Activated T-helper 2 cell treated with anti-CD3 and anti-CD28 coated beads, Interferon-gamma antibody, Interleukin-2, Interleukin-4, amounts not matched to agents 10 μg/mL and 5 μg/mL and 100 μg/mL, durations not matched to agents 14 hours and 24 hours and 36 hours (primary cell): ENCODE measurements at regions not wholly inside any gene's neighbourhood (a gene's known extent, or its start where the extent isn't known, plus 50 kb on each side); places are given as distances from the start of the nearest gene placed in this dataset.
"Not testable (repeated sequence)": the region's sequence is repeated elsewhere in the genome, so short reads cannot be mapped to it uniquely, and the experiment has no call there.

Experiments
- DNase-seq: peaks from one replicate; pipeline ENCODE4 v3.0.0; 2021; ENCODE audit warnings: low spot score
- H3K27ac Mint-ChIP-seq: one replicate; pipeline ENCODE4 v1.8.0; 2021; ENCODE audit warnings: mixed read lengths
- H3K27me3 Mint-ChIP-seq: one replicate; pipeline ENCODE4 v1.8.0; 2021; ENCODE audit warnings: low read depth, mixed read lengths
- H3K36me3 Mint-ChIP-seq: one replicate; pipeline ENCODE4 v1.8.0; 2021; ENCODE audit warnings: low read depth, mixed read lengths
- H3K4me1 Mint-ChIP-seq: one replicate; pipeline ENCODE4 v1.8.0; 2021; ENCODE audit warnings: low read depth, mixed read lengths
- H3K4me3 Mint-ChIP-seq: one replicate; pipeline ENCODE4 v1.8.0; 2021; ENCODE audit warnings: low read depth, mild to moderate bottlenecking, moderate library complexity, mixed read lengths
- H3K9me3 Mint-ChIP-seq: one replicate; pipeline ENCODE4 v1.8.0; 2021; ENCODE audit warnings: mixed read lengths
- intact Hi-C: fragments of 100-400 bp; cut with micrococcal nuclease; formaldehyde crosslinking; loops from one replicate; pipeline ENCODE4 v1.15.1; 2023

GRCh38 chr9:124116683-124117363, 105.3 kb downstream of the LHX2 start:
- Mint-ChIP-seq H3K4me1 (no peaks in the 10 kb centered on the region), H3K9me3 (peaks cover 5% of the 10 kb centered on the region), H3K36me3 (no peaks in the 10 kb centered on the region), H3K27ac (no peak overlapping the region), H3K27me3 (peaks cover 9% of the 10 kb centered on the region), H3K4me3 (no peak overlapping the region)
- DNase-seq: no peak
- intact Hi-C loops: no loop called here

DNA sequence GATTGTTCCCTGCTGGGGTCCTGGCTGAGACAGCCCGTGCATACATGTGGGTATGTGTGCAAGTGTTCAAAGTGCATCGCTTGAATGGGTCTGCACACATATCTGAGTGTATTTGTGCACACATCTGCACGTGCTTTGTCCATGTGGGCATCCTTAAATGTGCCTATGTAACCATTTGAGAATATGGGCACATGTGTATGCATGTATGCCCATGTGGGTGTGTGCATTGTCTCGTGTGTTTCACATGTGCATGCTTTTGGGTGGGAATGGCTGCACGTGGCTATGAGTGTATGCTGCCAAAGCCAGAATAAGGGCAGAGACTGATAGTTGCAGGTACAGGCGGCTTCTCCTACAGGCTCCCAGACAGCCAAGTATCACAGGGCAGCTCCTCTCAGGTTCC, 107.3 kb downstream of the LHX2 start:
- H3K27ac Mint-ChIP-seq: no peak overlapping the region
- H3K4me1 Mint-ChIP-seq: no peaks in the 10 kb centered on the region
- H3K9me3 Mint-ChIP-seq: peaks cover 5% of the 10 kb centered on the region
- H3K36me3 Mint-ChIP-seq: no peaks in the 10 kb centered on the region
- H3K4me3 Mint-ChIP-seq: no peak overlapping the region
- peaks cover 9% of the 10 kb centered on the region for H3K27me3 Mint-ChIP-seq
- DNase-seq: no peak
- intact Hi-C loops: no loop called here

GRCh38 chr9:124120272-124120671, 108.7 kb downstream of the LHX2 start:
- no peak for DNase-seq
- Mint-ChIP-seq H3K9me3 (peaks cover 5% of the 10 kb centered on the region), H3K4me1 (no peaks in the 10 kb centered on the region), H3K36me3 (no peaks in the 10 kb centered on the region), H3K27ac (no peak overlapping the region), H3K4me3 (no peak overlapping the region), H3K27me3 (peaks cover 9% of the 10 kb centered on the region)
- intact Hi-C loops: no loop called here

DNA sequence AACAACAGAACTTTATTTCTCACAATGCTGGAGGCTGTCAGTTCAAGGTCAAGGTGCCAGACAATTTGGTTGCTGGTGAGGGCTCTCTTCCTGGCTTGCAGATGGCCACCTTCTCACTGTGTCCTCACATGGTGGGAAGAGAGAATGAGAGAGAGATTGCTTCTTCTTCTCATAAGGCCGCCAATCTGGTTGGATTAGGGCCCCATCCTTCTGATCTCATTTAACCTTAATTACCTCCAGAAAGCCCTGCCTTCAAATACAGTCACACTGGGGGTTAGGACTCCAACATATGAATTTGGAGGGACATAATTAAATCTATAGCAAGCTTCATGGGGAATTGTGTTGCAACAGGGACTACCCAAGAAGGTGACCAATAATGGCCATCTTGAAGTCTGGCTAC, 110.2 kb downstream of the LHX2 start:
- DNase-seq: no peak
- no peak overlapping the region for H3K27ac Mint-ChIP-seq
- H3K9me3 Mint-ChIP-seq: peaks cover 4% of the 10 kb centered on the region
- H3K4me3 Mint-ChIP-seq: no peak overlapping the region
- peaks cover 1% of the 10 kb centered on the region for H3K4me1 Mint-ChIP-seq
- peaks cover 6% of the 10 kb centered on the region for H3K27me3 Mint-ChIP-seq
- intact Hi-C loops: no loop called here
- no peaks in the 10 kb centered on the region for H3K36me3 Mint-ChIP-seq

DNA sequence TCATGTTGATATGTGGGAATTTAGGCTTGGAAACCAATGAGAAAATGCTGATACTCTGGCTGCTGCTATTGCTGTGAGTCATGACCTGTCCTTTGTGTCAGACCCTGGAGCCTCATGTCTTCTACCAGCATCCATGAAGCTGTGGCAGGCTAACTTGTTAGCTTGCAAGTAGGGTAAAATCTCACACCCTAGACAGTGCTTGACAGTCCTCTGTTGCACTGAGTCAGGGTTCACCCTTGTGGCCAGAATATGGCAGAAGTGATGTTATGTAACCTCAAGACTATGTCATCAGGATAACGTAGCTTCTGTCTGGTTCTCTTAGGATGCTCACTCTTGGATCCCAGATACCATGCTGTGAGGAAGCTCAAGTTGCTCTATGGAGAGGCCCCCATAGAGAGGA, 110.8 kb downstream of the LHX2 start:
- no peaks in the 10 kb centered on the region for H3K9me3 Mint-ChIP-seq
- H3K27me3 Mint-ChIP-seq: peaks cover 5% of the 10 kb centered on the region
- no peaks in the 10 kb centered on the region for H3K36me3 Mint-ChIP-seq
- intact Hi-C loops: no loop called here
- DNase-seq: no peak
- H3K4me1 Mint-ChIP-seq: peaks cover 7% of the 10 kb centered on the region
- no peak overlapping the region for H3K27ac Mint-ChIP-seq
- H3K4me3 Mint-ChIP-seq: no peak overlapping the region

DNA sequence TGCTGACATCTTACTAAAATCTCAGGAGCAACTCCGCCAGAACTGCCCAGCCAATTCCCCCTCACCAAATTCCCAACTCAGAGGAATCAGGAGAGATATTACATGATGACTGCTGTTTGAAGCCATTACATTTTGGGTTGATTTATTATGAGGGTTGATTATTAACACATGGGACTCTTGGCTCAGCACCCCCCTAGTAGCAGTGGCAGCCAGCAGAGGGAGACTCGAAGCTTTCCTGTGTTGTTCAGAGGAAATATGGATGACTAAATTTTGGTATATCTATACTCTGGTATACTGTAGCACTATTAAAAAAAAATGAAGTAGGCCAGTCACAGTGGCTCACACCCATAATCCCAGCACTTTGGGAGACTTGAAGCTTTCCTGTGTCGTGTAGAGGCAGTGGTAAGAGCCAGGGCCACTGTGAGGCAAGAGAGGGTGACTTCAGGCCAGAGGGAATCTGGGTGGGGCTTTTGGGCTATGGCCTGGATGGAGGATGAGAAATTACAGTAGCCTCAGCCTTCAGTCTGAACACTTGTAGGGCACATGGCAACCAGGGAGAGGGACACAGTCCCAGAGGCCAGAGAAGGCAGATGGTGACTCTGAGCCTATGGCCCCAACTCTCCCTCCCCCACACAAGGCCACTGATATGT, 111.4 kb downstream of the LHX2 start:
- intact Hi-C loops: no loop called here
- Mint-ChIP-seq H3K9me3 (no peaks in the 10 kb centered on the region), H3K4me3 (no peak overlapping the region), H3K27me3 (peaks cover 3% of the 10 kb centered on the region), H3K4me1 (peaks cover 8% of the 10 kb centered on the region), H3K27ac (no peak overlapping the region), H3K36me3 (no peaks in the 10 kb centered on the region)
- no peak for DNase-seq

DNA sequence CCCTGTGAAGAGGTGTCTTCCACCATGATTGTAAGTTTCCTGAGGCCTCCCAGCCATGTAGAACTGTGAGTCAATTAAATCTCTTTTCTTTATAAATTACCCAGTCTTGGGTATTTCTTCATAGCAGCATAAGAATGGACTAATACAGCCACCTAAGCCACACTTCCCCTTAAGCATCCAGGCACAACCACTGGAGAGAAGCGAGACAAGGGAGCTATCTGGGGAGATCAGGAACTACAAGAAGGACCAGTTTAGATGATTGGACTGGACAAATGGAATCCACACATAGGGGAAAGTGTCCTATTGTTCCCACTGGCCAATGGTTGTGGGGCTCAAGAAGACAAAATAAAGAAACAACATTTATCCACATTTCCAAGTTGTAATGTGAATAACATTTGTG, 112.1 kb downstream of the LHX2 start:
- H3K27ac Mint-ChIP-seq, intact Hi-C loops: not testable (repeated sequence)

GRCh38 chr9:124124729-124125650, 113.4 kb downstream of the LHX2 start:
- no peaks in the 10 kb centered on the region for H3K36me3 Mint-ChIP-seq
- intact Hi-C loops: loop anchor here (5.0 kb wide), 1 partner anchor 77 kb away; no protein-coding TSS in a partner anchor
- no peak overlapping the region for H3K27ac Mint-ChIP-seq
- DNase-seq: no peak
- H3K27me3 Mint-ChIP-seq: peaks cover 1% of the 10 kb centered on the region
- H3K4me3 Mint-ChIP-seq: no peak overlapping the region
- peaks cover 8% of the 10 kb centered on the region for H3K4me1 Mint-ChIP-seq
- no peaks in the 10 kb centered on the region for H3K9me3 Mint-ChIP-seq

More for the DNA sequence above, 112.1 kb downstream of the LHX2 start:
- not testable (repeated sequence) for H3K36me3 Mint-ChIP-seq, DNase-seq, H3K9me3 Mint-ChIP-seq, H3K27me3 Mint-ChIP-seq, H3K4me1 Mint-ChIP-seq, H3K4me3 Mint-ChIP-seq

DNA sequence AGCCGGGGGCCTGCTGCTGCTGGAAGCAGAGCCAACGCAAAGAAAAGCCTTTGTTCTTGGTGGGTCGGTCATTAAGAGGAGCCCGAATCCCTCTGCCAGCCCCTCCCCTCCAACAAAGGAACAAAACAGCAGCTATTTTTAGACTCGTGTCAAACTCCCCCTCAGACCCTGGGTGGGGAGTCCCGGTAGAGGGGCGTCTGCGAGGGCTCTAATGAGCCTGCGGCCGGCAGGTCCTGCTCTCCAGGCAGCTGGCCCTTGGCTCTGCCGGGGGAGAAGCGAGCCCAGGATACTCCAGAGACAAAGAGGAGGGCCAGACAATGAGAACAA, 114.0 kb downstream of the LHX2 start:
- H3K4me1 Mint-ChIP-seq: peaks cover 8% of the 10 kb centered on the region
- H3K36me3 Mint-ChIP-seq: no peaks in the 10 kb centered on the region
- intact Hi-C loops: loop anchor here (5.0 kb wide), 1 partner anchor 77 kb away; no protein-coding TSS in a partner anchor
- H3K9me3 Mint-ChIP-seq: no peaks in the 10 kb centered on the region
- H3K4me3 Mint-ChIP-seq: no peak overlapping the region
- DNase-seq: no peak
- no peak overlapping the region for H3K27ac Mint-ChIP-seq
- H3K27me3 Mint-ChIP-seq: no peaks in the 10 kb centered on the region

- no peaks in the 10 kb centered on the region for H3K9me3 Mint-ChIP-seq
- peak; percentile 67 for DNase-seq
- peaks cover 4% of the 10 kb centered on the region for H3K27me3 Mint-ChIP-seq
- H3K36me3 Mint-ChIP-seq: no peaks in the 10 kb centered on the region
- intact Hi-C loops: loop anchor here (1.0 to 5.0 kb wide), 5 partner anchors 75 to 267 kb away; no protein-coding TSS in a partner anchor
- H3K27ac Mint-ChIP-seq: no peak overlapping the region
- H3K4me1 Mint-ChIP-seq: peaks cover 8% of the 10 kb centered on the region
- no peak overlapping the region for H3K4me3 Mint-ChIP-seq
These were observed 115.4 kb downstream of the LHX2 start for GRCh38 chr9:124126648-124127646.

GRCh38 chr9:124128568-124129166, 117.1 kb downstream of the LHX2 start:
- Mint-ChIP-seq H3K9me3 (no peaks in the 10 kb centered on the region), H3K27me3 (peaks cover 4% of the 10 kb centered on the region), H3K27ac (no peak overlapping the region), H3K4me3 (no peak overlapping the region), H3K4me1 (peaks cover 9% of the 10 kb centered on the region), H3K36me3 (no peaks in the 10 kb centered on the region)
- no peak for DNase-seq
- intact Hi-C loops: loop anchor here (5.0 kb wide), 1 partner anchor 74 kb away; no protein-coding TSS in a partner anchor
